IMR-90 (cell line): ENCODE measurements at regions not wholly inside any gene's neighbourhood (a gene's known extent, or its start where the extent isn't known, plus 50 kb on each side); places are given as distances from the start of the nearest gene placed in this dataset.

ENCODE experiments used
- ATAC-seq: fragments of 200-7000 bp; cut with Tn5 transposase; 2 replicates; pipeline ENCODE4 v1.9.1; 2020; ENCODE audit warnings: low read depth, mild to moderate bottlenecking, moderate library complexity
- BruUV-seq: library from RNA; stranded (reverse); fragments of 400-500 nt; replicated peaks from 2 replicates; lab custom pipeline; 2021; lab: Mats Ljungman, UMichigan
- CTCF ChIA-PET: fragments of 300-600 bp; formaldehyde crosslinking; extraction: SDS; loops from one replicate; lab custom pipeline; 2021; ENCODE audit warnings: antibody characterized with exemption; lab: Yijun Ruan, JAX
- POLR2A ChIA-PET: fragments of 300-600 bp; sonication (Branson Sonifier 250); formaldehyde crosslinking; loops from one replicate; lab custom pipeline; 2022; ENCODE audit warnings: antibody characterized with exemption; ENCODE audit not compliant: unreplicated experiment; lab: Charles Lee
- DNase-seq: peaks from one replicate; pipeline ENCODE4 v3.0.0; 2013
- H2AFZ ChIP-seq: replicated peaks from 2 replicates; pipeline ENCODE3; 2013; ENCODE audit warnings: low read length, mild to moderate bottlenecking; ENCODE audit not compliant: poor library complexity
- H2AK5ac ChIP-seq: 2 replicates; pipeline ENCODE4 v1.6.1; 2013; ENCODE audit warnings: low read depth, low read length, inconsistent platforms
- H2AK9ac ChIP-seq: replicated peaks from 2 replicates; pipeline ENCODE3; 2013; ENCODE audit warnings: mild to moderate bottlenecking, low read depth, low read length, moderate library complexity; ENCODE audit not compliant: poor library complexity
- H2BK120ac ChIP-seq: 2 replicates; pipeline ENCODE4 v1.6.1; 2013; ENCODE audit warnings: low read depth, low read length, inconsistent platforms
- H2BK15ac ChIP-seq: 3 replicates; pipeline ENCODE4 v1.6.1; 2013; ENCODE audit warnings: low read depth, low read length, inconsistent platforms
- H2BK20ac ChIP-seq: 2 replicates; pipeline ENCODE4 v1.6.1; 2013; ENCODE audit warnings: low read depth, mild to moderate bottlenecking, inconsistent platforms, low read length, moderate library complexity
- H2BK5ac ChIP-seq: 2 replicates; pipeline ENCODE4 v1.6.1; 2013; ENCODE audit warnings: mild to moderate bottlenecking, low read depth, low read length, inconsistent platforms; ENCODE audit not compliant: poor library complexity, severe bottlenecking
- H3K14ac ChIP-seq: replicated peaks from 2 replicates; pipeline ENCODE4 v1.6.1; 2013; ENCODE audit warnings: low read depth, low read length, inconsistent platforms
- H3K18ac ChIP-seq: 2 replicates; pipeline ENCODE4 v1.6.1; 2013; ENCODE audit warnings: low read depth, low read length, control low read depth
- H3K23ac ChIP-seq: 2 replicates; pipeline ENCODE4 v1.6.1; 2013; ENCODE audit warnings: low read depth, low read length, inconsistent platforms
- H3K27ac ChIP-seq: 2 replicates; pipeline ENCODE4 v1.5.1; 2013; ENCODE audit warnings: mild to moderate bottlenecking, control low read depth, low read length; ENCODE audit not compliant: insufficient read depth
- H3K27me3 ChIP-seq: 2 replicates; pipeline ENCODE4 v1.6.1; 2013; ENCODE audit warnings: low read length; ENCODE audit not compliant: control insufficient read depth, insufficient read depth
- H3K36me3 ChIP-seq: 2 replicates; pipeline ENCODE4 v1.6.1; 2013; ENCODE audit warnings: low read length, mixed read lengths; ENCODE audit not compliant: control insufficient read depth, insufficient read depth
- H3K4ac ChIP-seq: 2 replicates; pipeline ENCODE4 v1.6.1; 2013; ENCODE audit warnings: low read depth, low read length, inconsistent platforms
- H3K4me1 ChIP-seq: 2 replicates; pipeline ENCODE4 v1.6.1; 2013; ENCODE audit warnings: low read length, mixed read lengths; ENCODE audit not compliant: control insufficient read depth, insufficient read depth
- H3K4me2 ChIP-seq: 2 replicates; pipeline ENCODE4 v1.6.1; 2013; ENCODE audit warnings: low read depth, mild to moderate bottlenecking, control low read depth, low read length, moderate library complexity
- H3K4me3 ChIP-seq: 2 replicates; pipeline ENCODE4 v1.5.1; 2013; ENCODE audit warnings: low read depth, mild to moderate bottlenecking, control low read depth, low read length, moderate library complexity; ENCODE audit not compliant: insufficient read depth
- H3K56ac ChIP-seq: 2 replicates; pipeline ENCODE4 v1.6.1; 2013; ENCODE audit warnings: low read length, inconsistent platforms; ENCODE audit not compliant: insufficient read depth; ENCODE audit errors: extremely low read depth
- H3K79me1 ChIP-seq, 2 experiments: 2 replicates each; pipeline ENCODE4 v1.6.1; 2013; ENCODE audit warnings: low read length in 2 of 2, inconsistent platforms in 1 of 2, low read depth in 1 of 2
- H3K9ac ChIP-seq: 2 replicates; pipeline ENCODE4 v1.6.1; 2013; ENCODE audit warnings: low read depth, low read length, control low read depth
- H3K9me1 ChIP-seq: 2 replicates; pipeline ENCODE4 v1.6.1; 2013; ENCODE audit warnings: low read length, inconsistent platforms; ENCODE audit not compliant: insufficient read depth
- H3K9me3 ChIP-seq: 2 replicates; pipeline ENCODE4 v1.6.1; 2013; ENCODE audit warnings: low read length; ENCODE audit not compliant: control insufficient read depth, insufficient read depth
- H4K20me1 ChIP-seq: 2 replicates; pipeline ENCODE4 v1.6.1; 2013; ENCODE audit warnings: low read length, inconsistent platforms; ENCODE audit not compliant: insufficient read depth
- H4K5ac ChIP-seq: 2 replicates; pipeline ENCODE4 v1.6.1; 2013; ENCODE audit warnings: mild to moderate bottlenecking, low read depth, low read length, control low read depth
- H4K8ac ChIP-seq, 2 experiments: 2 replicates each; pipeline ENCODE4 v1.6.1; 2013; ENCODE audit warnings: low read depth in 2 of 2, low read length in 2 of 2, control low read depth in 1 of 2, inconsistent platforms in 1 of 2
- H4K91ac ChIP-seq: 2 replicates; pipeline ENCODE4 v1.6.1; 2013; ENCODE audit warnings: low read depth, low read length, inconsistent platforms; ENCODE audit not compliant: insufficient read depth
- CEBPB ChIP-seq: IDR thresholded peaks from 2 replicates; pipeline ENCODE4 v1.6.1; 2012; ENCODE audit warnings: low read depth, low read length, improper control_type of control experiment
- WGBS, 2 experiments: methylation state at CpG; one replicate each; pipeline versions ENCODE4 v1.1.5 to v1.1.7; 2013; ENCODE audit warnings: missing lambda C conversion rate in 2 of 2; ENCODE audit not compliant: insufficient read length in 1 of 2; ENCODE audit errors: extremely low coverage in 2 of 2; 5-methylcytosine and 5-hydroxymethylcytosine counted together
- dilution Hi-C: fragments of 300-500 bp; cut with HindIII; formaldehyde crosslinking; loops from one replicate; pipeline ENCODE4 v1.14.3; 2018; ENCODE audit warnings: low sequenced_read_pairs; ENCODE audit not compliant: unreplicated experiment
- in situ Hi-C: fragments of 300-500 bp; cut with MboI; formaldehyde crosslinking; loops from 3 replicates; pipeline ENCODE4 v1.14.3; 2019; ENCODE audit warnings: low sequenced_read_pairs, inconsistent platforms, mixed read lengths
- intact Hi-C: fragments of 100-400 bp; cut with micrococcal nuclease; formaldehyde crosslinking; loops from 2 replicates; pipeline ENCODE4 v1.10.0; 2022

DNA sequence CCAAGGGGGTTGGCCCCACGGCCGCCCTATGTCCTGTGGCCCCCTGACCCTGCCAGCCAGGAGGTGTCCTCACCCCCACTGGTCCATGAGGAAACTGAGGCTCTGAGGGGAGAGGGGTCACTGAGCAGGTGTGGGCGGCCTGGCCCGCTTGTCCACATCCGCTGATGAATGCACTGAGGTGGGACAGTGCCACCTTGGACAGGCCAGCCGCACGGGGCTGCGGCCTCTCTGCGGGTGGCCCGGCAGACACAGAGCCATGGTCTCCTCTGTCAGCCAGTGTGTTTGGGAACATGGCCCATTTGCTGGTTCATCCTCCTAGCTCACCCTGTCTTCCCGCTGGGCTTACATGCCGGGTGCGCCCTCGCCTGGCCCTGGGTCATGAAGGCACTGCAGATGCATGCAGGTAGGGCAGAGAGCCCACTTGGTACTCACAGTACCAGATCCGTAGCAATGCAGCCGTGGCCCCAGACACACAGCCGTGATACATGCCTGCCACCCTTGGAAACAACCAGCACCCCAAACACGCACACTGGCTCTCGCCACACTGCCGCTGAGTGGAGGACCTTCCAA lies 93.9 kb downstream of the ENGASE start:
- BruUV-seq, result no TSS peak
- Histone ChIP-seq H3K27me3 (peaks cover 34% of the 10 kb centered on the region), H2AK5ac (no peak overlapping the region), H2BK15ac (no peak overlapping the region), H3K23ac (no peak overlapping the region), H3K14ac (no peak overlapping the region), H2BK120ac (no peak overlapping the region), H2AK9ac (no peak overlapping the region), H3K9ac (no peak overlapping the region), H2AFZ (peak overlapping the region; percentile 51), H3K56ac (no peak overlapping the region), H2BK20ac (no peak overlapping the region), H4K91ac (no peak overlapping the region), H3K4me3 (no peak overlapping the region), H3K18ac (no peak overlapping the region), H3K4me1 (no peaks in the 10 kb centered on the region), H3K4ac (no peak overlapping the region), H3K9me1 (no peaks in the 10 kb centered on the region), H3K36me3 (no peaks in the 10 kb centered on the region), H3K79me1 (no peaks in the 10 kb centered on the region), H3K4me2 (no peak overlapping the region), H4K20me1 (no peaks in the 10 kb centered on the region), H2BK5ac (no peak overlapping the region), H3K9me3 (no peaks in the 10 kb centered on the region), H3K27ac (no peak overlapping the region), H4K5ac (no peak overlapping the region), H4K8ac (no peak overlapping the region)
- in situ Hi-C loops (no loop called here), dilution Hi-C loops (no loop called here), intact Hi-C loops (no loop called here)
- ChIA-PET POLR2A (no interaction called here), CTCF (no interaction called here)
- 86% methylated on average over 5 of the region's 20 CpGs; no CpG with 5 or more reads in 1 of the 2 experiments for WGBS, 2 experiments
- TF ChIP-seq CEBPB, result no peak
- DNase-seq (no peak), ATAC-seq (no peak)
